Astrocyte (in vitro differentiated cells and primary cell): ENCODE measurements at regions not wholly inside any gene's neighbourhood (a gene's known extent, or its start where the extent isn't known, plus 50 kb on each side); places are given as distances from the start of the nearest gene placed in this dataset.

ENCODE experiments used
- CTCF ChIP-seq: IDR thresholded peaks from 2 replicates; pipeline ENCODE4 v1.5.1; 2011; ENCODE audit warnings: low read depth, mild to moderate bottlenecking, inconsistent platforms, low read length, moderate library complexity; ENCODE audit not compliant: insufficient read depth
- EZH2 ChIP-seq: IDR thresholded peaks from 2 replicates; pipeline ENCODE4 v1.6.1; 2012; ENCODE audit warnings: mild to moderate bottlenecking, low read length, inconsistent platforms; ENCODE audit not compliant: insufficient read depth

DNA sequence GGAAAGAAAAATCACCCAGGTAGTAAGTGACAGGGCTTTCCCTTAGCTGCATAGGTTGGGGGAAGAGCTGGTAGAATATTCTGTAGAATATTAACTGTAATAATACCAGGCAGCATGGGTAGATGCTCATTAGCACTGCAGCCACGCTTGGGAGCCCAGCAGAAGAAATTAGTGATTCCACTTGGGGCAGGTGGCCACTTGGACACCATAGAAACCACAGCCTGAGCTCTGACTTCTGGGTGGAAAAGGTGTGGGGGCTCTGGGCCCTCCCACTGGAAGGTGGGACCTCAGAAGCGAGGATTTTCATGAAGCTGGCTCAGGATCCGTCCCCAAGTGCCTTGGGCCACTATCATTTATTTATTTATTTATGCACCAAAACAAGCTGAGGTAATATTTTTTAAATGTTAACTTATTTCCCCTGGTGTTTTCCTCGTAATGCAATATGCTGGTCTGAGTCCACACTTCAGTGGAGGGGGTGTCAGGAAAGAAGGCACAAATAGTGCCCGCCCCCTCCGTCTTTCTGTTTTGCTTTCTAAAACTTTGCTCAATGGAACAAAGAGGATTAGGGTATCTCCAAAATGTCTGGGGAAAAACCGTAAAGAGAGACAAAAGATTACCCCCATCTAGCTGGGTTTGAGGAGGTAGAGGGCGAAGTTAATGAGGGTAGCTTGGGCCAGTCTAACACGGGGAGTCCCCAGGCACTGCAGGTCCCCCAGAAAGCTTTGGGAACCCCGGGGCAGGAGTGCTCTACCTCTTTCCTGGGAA is 75.2 kb upstream of the GADD45A start:
- no peak for TF ChIP-seq CTCF
- no peak for TF ChIP-seq EZH2
